ENCODE measurements at regions not wholly inside any gene's neighbourhood (a gene's known extent, or its start where the extent isn't known, plus 50 kb on each side); places are given as distances from the start of the nearest gene placed in this dataset.

DNA sequence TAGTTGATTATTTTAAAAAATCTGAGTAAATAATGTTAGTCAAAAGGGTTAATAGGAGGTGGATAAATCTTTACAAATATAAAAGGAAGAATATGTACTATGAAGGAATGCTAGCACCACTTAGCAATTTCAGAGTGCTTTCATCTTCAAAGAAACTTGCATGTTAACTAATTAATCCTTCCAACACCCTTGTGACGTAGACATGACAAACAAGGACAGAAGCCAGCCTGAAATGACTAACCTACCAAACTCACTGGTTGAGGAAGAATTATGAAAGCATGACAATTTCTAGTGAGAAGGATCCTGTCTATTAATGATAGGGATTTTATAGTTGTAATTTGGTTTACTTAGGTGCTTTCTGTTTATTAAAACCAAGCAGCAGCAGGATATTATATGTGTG is 468.0 kb upstream of the FZD8 start:
- TF ChIP-seq EZH2phosphoT487 (IDR thresholded peaks at IDR 0.05; ENCODE audit: borderline replicate concordance): no peak
- TF ChIP-seq, protein P1, sequence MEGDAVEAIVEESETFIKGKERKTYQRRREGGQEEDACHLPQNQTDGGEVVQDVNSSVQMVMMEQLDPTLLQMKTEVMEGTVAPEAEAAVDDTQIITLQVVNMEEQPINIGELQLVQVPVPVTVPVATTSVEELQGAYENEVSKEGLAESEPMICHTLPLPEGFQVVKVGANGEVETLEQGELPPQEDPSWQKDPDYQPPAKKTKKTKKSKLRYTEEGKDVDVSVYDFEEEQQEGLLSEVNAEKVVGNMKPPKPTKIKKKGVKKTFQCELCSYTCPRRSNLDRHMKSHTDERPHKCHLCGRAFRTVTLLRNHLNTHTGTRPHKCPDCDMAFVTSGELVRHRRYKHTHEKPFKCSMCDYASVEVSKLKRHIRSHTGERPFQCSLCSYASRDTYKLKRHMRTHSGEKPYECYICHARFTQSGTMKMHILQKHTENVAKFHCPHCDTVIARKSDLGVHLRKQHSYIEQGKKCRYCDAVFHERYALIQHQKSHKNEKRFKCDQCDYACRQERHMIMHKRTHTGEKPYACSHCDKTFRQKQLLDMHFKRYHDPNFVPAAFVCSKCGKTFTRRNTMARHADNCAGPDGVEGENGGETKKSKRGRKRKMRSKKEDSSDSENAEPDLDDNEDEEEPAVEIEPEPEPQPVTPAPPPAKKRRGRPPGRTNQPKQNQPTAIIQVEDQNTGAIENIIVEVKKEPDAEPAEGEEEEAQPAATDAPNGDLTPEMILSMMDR (conservative IDR thresholded peaks at IDR 0.05; ENCODE audit: low read length): no peak
- Histone ChIP-seq H3K36me3 (ENCODE audit: insufficient read depth, low read length) (no peaks in the 10 kb centered on the region), H3K4me1 (ENCODE audit: insufficient read depth, low read length, poor library complexity, severe bottlenecking) (no peaks in the 10 kb centered on the region), H3K27me3 (ENCODE audit: insufficient read depth, low read length, poor library complexity, severe bottlenecking) (no peaks in the 10 kb centered on the region), H3K4me3 (ENCODE audit: low read length, poor library complexity, severe bottlenecking) (no peak overlapping the region), H4K20me1 (ENCODE audit: insufficient read depth, low read length, poor library complexity, severe bottlenecking) (no peaks in the 10 kb centered on the region), H3K79me2 (ENCODE audit: insufficient read depth, low read length) (no peaks in the 10 kb centered on the region), H3F3A (ENCODE audit: low read depth) (no peaks in the 10 kb centered on the region), H3K4me2 (ENCODE audit: low read depth, low read length, poor library complexity, severe bottlenecking) (no peak overlapping the region), H3K9me3 (ENCODE audit: insufficient read depth, low read depth, low read length) (no peaks in the 10 kb centered on the region), H3K9ac (ENCODE audit: low read depth, low read length, poor library complexity, severe bottlenecking) (no peak overlapping the region), H2AFZ (ENCODE audit: low read length) (no peak overlapping the region), H3K9me2 (replicated peaks; ENCODE audit: low read depth, low read length) (no peaks in the 10 kb centered on the region)

DNA sequence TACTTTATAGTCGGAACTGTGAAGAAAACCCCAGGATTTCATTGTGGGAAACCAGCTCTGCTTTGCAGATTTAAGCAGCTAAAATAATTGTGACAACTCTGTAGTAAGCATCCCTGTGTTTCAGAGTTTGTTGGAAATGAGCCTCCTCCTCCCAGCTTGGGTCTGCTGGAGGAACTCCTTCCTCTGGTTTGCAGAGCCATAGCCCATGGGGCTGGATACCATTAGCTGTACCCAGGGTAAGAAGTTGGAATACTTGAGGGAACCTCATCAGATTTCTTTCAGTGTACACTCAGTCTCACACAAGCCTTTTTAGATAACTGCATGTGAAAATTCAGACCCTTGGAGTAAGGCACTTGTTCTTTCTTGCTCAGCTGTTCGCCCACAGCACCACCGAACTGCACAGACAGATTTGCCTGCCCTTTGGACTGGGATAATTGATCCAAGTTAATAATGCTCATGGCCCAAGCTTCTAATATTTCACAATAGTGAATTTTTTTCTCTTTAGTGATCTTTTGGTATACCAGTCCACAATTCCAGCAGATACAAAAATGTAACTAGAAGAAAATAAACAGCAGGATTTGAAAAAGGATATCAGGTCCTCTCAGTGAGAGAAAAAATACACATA is 467.4 kb upstream of the FZD8 start:
- Histone ChIP-seq H3K79me2 (ENCODE audit: insufficient read depth, low read length) (no peaks in the 10 kb centered on the region), H3K9ac (ENCODE audit: low read depth, low read length, poor library complexity, severe bottlenecking) (no peak overlapping the region), H3K9me3 (ENCODE audit: insufficient read depth, low read depth, low read length) (no peaks in the 10 kb centered on the region), H3F3A (ENCODE audit: low read depth) (no peaks in the 10 kb centered on the region), H3K4me1 (ENCODE audit: insufficient read depth, low read length, poor library complexity, severe bottlenecking) (no peaks in the 10 kb centered on the region), H3K4me2 (ENCODE audit: low read depth, low read length, poor library complexity, severe bottlenecking) (no peak overlapping the region), H2AFZ (ENCODE audit: low read length) (no peak overlapping the region), H3K36me3 (ENCODE audit: insufficient read depth, low read length) (no peaks in the 10 kb centered on the region), H3K27me3 (ENCODE audit: insufficient read depth, low read length, poor library complexity, severe bottlenecking) (no peaks in the 10 kb centered on the region), H3K4me3 (ENCODE audit: low read length, poor library complexity, severe bottlenecking) (no peak overlapping the region), H3K9me2 (replicated peaks; ENCODE audit: low read depth, low read length) (no peaks in the 10 kb centered on the region), H4K20me1 (ENCODE audit: insufficient read depth, low read length, poor library complexity, severe bottlenecking) (no peaks in the 10 kb centered on the region)
- TF ChIP-seq, protein P1 (conservative IDR thresholded peaks at IDR 0.05; ENCODE audit: low read length): no peak
- no peak for TF ChIP-seq EZH2phosphoT487 (IDR thresholded peaks at IDR 0.05; ENCODE audit: borderline replicate concordance)

DNA sequence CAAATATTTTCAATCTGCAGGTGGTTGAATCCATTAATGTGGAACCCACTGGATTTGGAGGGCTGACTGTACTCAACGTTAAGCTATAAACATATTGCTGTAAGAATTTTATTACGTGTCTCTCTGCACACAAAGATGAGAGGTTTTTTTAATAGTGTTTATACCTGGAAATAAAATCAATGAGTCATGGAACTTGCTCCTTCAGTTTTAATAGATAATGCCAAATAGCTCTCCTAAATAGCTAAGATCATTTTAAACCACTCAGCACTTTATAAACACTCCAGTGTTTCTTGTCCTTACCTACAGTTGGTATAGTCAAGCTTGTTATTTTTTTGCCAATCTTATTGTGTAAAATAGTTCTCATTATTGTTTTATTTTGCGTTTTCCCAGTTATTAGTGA is 455.6 kb upstream of the FZD8 start:
- H3K27me3 ChIP-seq (ENCODE audit: insufficient read depth, low read length, poor library complexity, severe bottlenecking): no peaks in the 10 kb centered on the region
- no peaks in the 10 kb centered on the region for H4K20me1 ChIP-seq (ENCODE audit: insufficient read depth, low read length, poor library complexity, severe bottlenecking)
- H2AFZ ChIP-seq (ENCODE audit: low read length): no peak overlapping the region
- H3K79me2 ChIP-seq (ENCODE audit: insufficient read depth, low read length): no peaks in the 10 kb centered on the region
- TF ChIP-seq EZH2phosphoT487 (IDR thresholded peaks at IDR 0.05; ENCODE audit: borderline replicate concordance): no peak
- TF ChIP-seq, protein P1 (conservative IDR thresholded peaks at IDR 0.05; ENCODE audit: low read length): no peak
- no peaks in the 10 kb centered on the region for H3F3A ChIP-seq (ENCODE audit: low read depth)
- H3K9ac ChIP-seq (ENCODE audit: low read depth, low read length, poor library complexity, severe bottlenecking): no peak overlapping the region
- H3K4me2 ChIP-seq (ENCODE audit: low read depth, low read length, poor library complexity, severe bottlenecking): no peak overlapping the region
- H3K9me3 ChIP-seq (ENCODE audit: insufficient read depth, low read depth, low read length): peaks cover 3% of the 10 kb centered on the region; the same call in 1 of the 2 replicates
- H3K36me3 ChIP-seq (ENCODE audit: insufficient read depth, low read length): no peaks in the 10 kb centered on the region
- no peaks in the 10 kb centered on the region for H3K9me2 ChIP-seq (replicated peaks; ENCODE audit: low read depth, low read length)
- H3K4me3 ChIP-seq (ENCODE audit: low read length, poor library complexity, severe bottlenecking): no peak overlapping the region
- H3K4me1 ChIP-seq (ENCODE audit: insufficient read depth, low read length, poor library complexity, severe bottlenecking): no peaks in the 10 kb centered on the region

All from Loucy (cell line).